SU-DHL-6 (cell line): ENCODE measurements at regions not wholly inside any gene's neighbourhood (a gene's known extent, or its start where the extent isn't known, plus 50 kb on each side); places are given as distances from the start of the nearest gene placed in this dataset.

ENCODE experiments used
- CTCF ChIP-seq: fragments of 200-600 bp; sonication (generic); IDR thresholded peaks from one replicate; pipeline ENCODE4 v1.5.1; 2017; ENCODE audit warnings: antibody characterized with exemption, mild to moderate bottlenecking, low read length, moderate library complexity; ENCODE audit not compliant: insufficient read depth, poor library complexity, severe bottlenecking
- EZH2phosphoT487 ChIP-seq: fragments of 200-600 bp; sonication (generic), shearing (Covaris generic); conservative IDR thresholded peaks from 2 replicates; pipeline ENCODE4 v1.6.1; 2018; ENCODE audit warnings: mild to moderate bottlenecking, antibody characterized with exemption, low read length, moderate library complexity, mixed read lengths

GRCh38 chr4:128690011-128690410 lies 119.5 kb upstream of the JADE1 start:
- TF ChIP-seq CTCF (no peak), EZH2phosphoT487 (no peak)
